IPS-15b (cell line): ENCODE measurements at regions not wholly inside any gene's neighbourhood (a gene's known extent, or its start where the extent isn't known, plus 50 kb on each side); places are given as distances from the start of the nearest gene placed in this dataset.

Experiments used
- H3K27me3 ChIP-seq: one replicate; pipeline ENCODE4 v1.6.1; 2013; ENCODE audit warnings: low read length; ENCODE audit not compliant: control insufficient read depth, insufficient read depth
- H3K36me3 ChIP-seq: one replicate; pipeline ENCODE4 v1.6.1; 2013; ENCODE audit warnings: low read length; ENCODE audit not compliant: control insufficient read depth, insufficient read depth
- H3K4me1 ChIP-seq: one replicate; pipeline ENCODE4 v1.6.1; 2013; ENCODE audit warnings: mild to moderate bottlenecking, low read length; ENCODE audit not compliant: control insufficient read depth, insufficient read depth
- H3K4me3 ChIP-seq: one replicate; pipeline ENCODE4 v1.5.1; 2013; ENCODE audit warnings: low read depth, low read length
- H3K9ac ChIP-seq: one replicate; pipeline ENCODE4 v1.6.1; 2013; ENCODE audit warnings: low read depth, mild to moderate bottlenecking, low read length
- H3K9me3 ChIP-seq: one replicate; pipeline ENCODE4 v1.6.1; 2013; ENCODE audit warnings: mild to moderate bottlenecking, low read length; ENCODE audit not compliant: control insufficient read depth, insufficient read depth

GRCh38 chr3:132241776-132242514 lies 75.3 kb upstream of the ACP3 start:
- no peaks in the 10 kb centered on the region for H3K27me3 ChIP-seq
- H3K9me3 ChIP-seq = no peaks in the 10 kb centered on the region
- no peak overlapping the region for H3K4me3 ChIP-seq
- no peaks in the 10 kb centered on the region for H3K36me3 ChIP-seq
- H3K9ac ChIP-seq = no peak overlapping the region
- no peaks in the 10 kb centered on the region for H3K4me1 ChIP-seq

GRCh38 chr3:132242790-132243189 lies 74.4 kb upstream of the ACP3 start:
- Histone ChIP-seq H3K4me1 (no peaks in the 10 kb centered on the region), H3K9ac (no peak overlapping the region), H3K4me3 (no peak overlapping the region), H3K36me3 (no peaks in the 10 kb centered on the region), H3K9me3 (no peaks in the 10 kb centered on the region), H3K27me3 (no peaks in the 10 kb centered on the region)

- Histone ChIP-seq H3K27me3 (no peaks in the 10 kb centered on the region), H3K4me3 (no peak overlapping the region), H3K9me3 (no peaks in the 10 kb centered on the region), H3K9ac (no peak overlapping the region), H3K36me3 (no peaks in the 10 kb centered on the region), H3K4me1 (no peaks in the 10 kb centered on the region)
Measured at GRCh38 chr3:132245552-132246142, 71.6 kb upstream of the ACP3 start.

- Histone ChIP-seq H3K9ac (no peak overlapping the region), H3K9me3 (no peaks in the 10 kb centered on the region), H3K4me3 (no peak overlapping the region), H3K36me3 (no peaks in the 10 kb centered on the region), H3K27me3 (no peaks in the 10 kb centered on the region), H3K4me1 (no peaks in the 10 kb centered on the region)
Measured at GRCh38 chr3:132246212-132246611, 71.0 kb upstream of the ACP3 start.

- no peaks in the 10 kb centered on the region for H3K9me3 ChIP-seq
- H3K4me1 ChIP-seq = no peaks in the 10 kb centered on the region
- H3K4me3 ChIP-seq = no peak overlapping the region
- H3K36me3 ChIP-seq = no peaks in the 10 kb centered on the region
- no peak overlapping the region for H3K9ac ChIP-seq
- H3K27me3 ChIP-seq = no peaks in the 10 kb centered on the region
Measured at GRCh38 chr3:132247211-132247610, 70.0 kb upstream of the ACP3 start.

GRCh38 chr3:132248490-132248889 lies 68.7 kb upstream of the ACP3 start:
- no peaks in the 10 kb centered on the region for H3K27me3 ChIP-seq
- no peak overlapping the region for H3K9ac ChIP-seq
- H3K4me1 ChIP-seq = no peaks in the 10 kb centered on the region
- no peaks in the 10 kb centered on the region for H3K9me3 ChIP-seq
- H3K4me3 ChIP-seq = no peak overlapping the region
- H3K36me3 ChIP-seq = no peaks in the 10 kb centered on the region

GRCh38 chr3:132253262-132253878 lies 63.8 kb upstream of the ACP3 start:
- H3K9ac ChIP-seq = no peak overlapping the region
- H3K4me1 ChIP-seq = peaks cover 4% of the 10 kb centered on the region
- H3K27me3 ChIP-seq = no peaks in the 10 kb centered on the region
- H3K4me3 ChIP-seq = no peak overlapping the region
- H3K9me3 ChIP-seq = no peaks in the 10 kb centered on the region
- H3K36me3 ChIP-seq = no peaks in the 10 kb centered on the region

GRCh38 chr3:132254076-132254755 lies 63.0 kb upstream of the ACP3 start:
- Histone ChIP-seq H3K36me3 (no peaks in the 10 kb centered on the region), H3K27me3 (no peaks in the 10 kb centered on the region), H3K4me1 (peaks cover 4% of the 10 kb centered on the region), H3K9me3 (no peaks in the 10 kb centered on the region), H3K9ac (no peak overlapping the region), H3K4me3 (no peak overlapping the region)

GRCh38 chr3:132255041-132255745 lies 62.0 kb upstream of the ACP3 start:
- H3K4me3 ChIP-seq = no peak overlapping the region
- H3K9ac ChIP-seq = no peak overlapping the region
- no peaks in the 10 kb centered on the region for H3K27me3 ChIP-seq
- H3K36me3 ChIP-seq = no peaks in the 10 kb centered on the region
- H3K4me1 ChIP-seq = peaks cover 4% of the 10 kb centered on the region
- H3K9me3 ChIP-seq = no peaks in the 10 kb centered on the region

- Histone ChIP-seq H3K27me3 (no peaks in the 10 kb centered on the region), H3K4me1 (peaks cover 4% of the 10 kb centered on the region), H3K9ac (no peak overlapping the region), H3K36me3 (no peaks in the 10 kb centered on the region), H3K4me3 (no peak overlapping the region), H3K9me3 (no peaks in the 10 kb centered on the region)
Measured at GRCh38 chr3:132256989-132257388, 60.2 kb upstream of the ACP3 start.

GRCh38 chr3:132261506-132261905 lies 55.7 kb upstream of the ACP3 start:
- H3K36me3 ChIP-seq = no peaks in the 10 kb centered on the region
- no peak overlapping the region for H3K9ac ChIP-seq
- peaks cover 4% of the 10 kb centered on the region for H3K4me1 ChIP-seq
- no peak overlapping the region for H3K4me3 ChIP-seq
- no peaks in the 10 kb centered on the region for H3K9me3 ChIP-seq
- no peaks in the 10 kb centered on the region for H3K27me3 ChIP-seq
